ENCODE measurements at regions not wholly inside any gene's neighbourhood (a gene's known extent, or its start where the extent isn't known, plus 50 kb on each side); places are given as distances from the start of the nearest gene placed in this dataset.
"Not testable (repeated sequence)": the region's sequence is repeated elsewhere in the genome, so short reads cannot be mapped to it uniquely, and the experiment has no call there.

GRCh38 chr2:2731816-2732284, 400.8 kb upstream of the MYT1L start:
- ATAC-seq: no peak

- no peak for ATAC-seq
These were observed 400.2 kb upstream of the MYT1L start for GRCh38 chr2:2731101-2731815.

DNA sequence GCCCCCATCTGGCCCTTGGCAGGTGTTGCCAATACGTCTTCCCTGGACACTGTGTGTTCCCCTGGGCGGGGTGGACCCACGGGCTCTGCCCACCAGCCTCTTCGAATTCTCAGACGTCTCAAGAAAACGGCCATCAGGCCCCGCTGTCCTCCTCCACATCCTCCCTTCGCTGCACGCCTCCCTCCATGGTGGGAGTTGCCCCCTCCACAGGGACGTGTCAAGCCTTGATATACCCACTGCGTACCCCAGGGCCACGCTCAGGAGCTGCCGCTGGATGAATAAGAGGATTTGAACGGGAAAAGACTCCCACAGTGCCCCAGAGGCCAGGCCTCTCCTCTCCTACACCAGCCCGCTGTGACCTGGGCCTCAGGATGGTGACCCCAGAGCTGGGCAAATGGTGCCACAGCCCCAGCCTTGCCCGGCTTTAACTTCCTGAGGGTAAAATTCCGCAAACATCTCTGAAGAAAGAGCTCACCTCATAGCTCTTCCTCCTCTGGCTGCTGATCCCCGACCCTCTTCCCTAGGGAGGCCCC, 399.3 kb upstream of the MYT1L start:
- no peak for ATAC-seq

DNA sequence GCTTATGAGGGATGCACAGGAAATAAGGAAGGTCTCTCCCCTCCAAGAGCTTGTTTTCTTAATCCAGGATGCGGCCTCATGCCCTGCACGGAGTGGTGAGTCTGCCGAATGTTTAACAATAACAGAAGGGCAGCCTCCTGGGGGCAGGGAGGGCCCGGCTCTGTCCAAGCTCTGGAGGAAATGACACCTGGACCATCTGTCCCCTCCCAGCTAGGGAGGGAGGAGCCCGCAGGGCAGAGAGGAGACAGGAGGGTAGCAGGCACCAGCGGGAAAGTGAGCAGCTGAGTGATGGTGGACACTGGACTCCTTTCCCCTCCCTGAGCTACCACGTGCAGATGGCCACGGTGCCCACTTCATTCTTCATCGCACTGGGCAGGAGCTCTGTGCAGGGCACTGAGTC, 398.2 kb upstream of the MYT1L start:
- no peak for ATAC-seq

DNA sequence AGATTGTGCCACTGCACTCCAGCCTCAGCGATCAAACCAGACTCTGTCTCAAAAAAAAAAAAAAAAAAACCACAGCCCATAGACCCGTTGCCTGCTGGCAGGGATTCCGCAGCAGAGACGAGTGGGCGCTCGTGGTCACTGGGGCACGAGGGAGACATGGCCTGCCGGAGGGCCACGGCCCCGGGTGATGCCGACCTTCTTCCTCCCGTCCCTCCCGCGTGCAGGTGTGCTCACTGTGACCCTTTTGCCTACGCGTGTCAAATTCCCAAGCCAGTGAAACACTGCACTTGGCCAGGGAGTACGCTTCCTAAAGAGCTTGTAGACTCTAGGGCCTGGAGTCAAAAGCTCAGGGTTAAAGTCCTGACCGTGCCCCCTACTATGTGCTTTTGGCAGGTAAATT, 397.6 kb upstream of the MYT1L start:
- ATAC-seq: no peak

DNA sequence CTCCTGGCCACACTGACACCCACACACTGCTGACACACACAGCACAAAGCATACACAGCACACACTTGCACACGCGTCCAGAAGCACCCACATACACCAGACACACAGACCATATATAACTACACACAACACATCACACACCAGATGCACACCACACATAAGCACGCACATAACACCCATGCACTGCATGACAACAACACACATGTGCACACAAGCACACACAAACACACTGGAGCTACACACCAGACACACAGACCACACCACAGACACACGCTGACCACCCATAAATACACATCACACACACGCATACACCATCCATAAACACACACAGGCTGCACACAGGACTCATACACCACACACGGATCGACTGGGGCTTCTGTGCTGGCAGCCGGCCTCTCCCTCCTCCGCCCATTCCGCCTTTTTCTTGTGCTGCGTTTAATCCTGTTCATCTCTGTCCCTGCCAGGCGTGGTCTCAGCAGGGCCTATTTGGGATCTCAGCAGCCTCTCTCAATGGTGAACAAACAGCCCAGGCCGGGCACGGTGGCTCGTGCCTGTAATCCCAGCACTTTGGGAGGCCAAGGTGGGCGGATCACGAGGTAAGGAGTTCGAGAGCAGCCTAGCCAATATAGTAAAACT, 396.9 kb upstream of the MYT1L start:
- ATAC-seq: no peak

DNA sequence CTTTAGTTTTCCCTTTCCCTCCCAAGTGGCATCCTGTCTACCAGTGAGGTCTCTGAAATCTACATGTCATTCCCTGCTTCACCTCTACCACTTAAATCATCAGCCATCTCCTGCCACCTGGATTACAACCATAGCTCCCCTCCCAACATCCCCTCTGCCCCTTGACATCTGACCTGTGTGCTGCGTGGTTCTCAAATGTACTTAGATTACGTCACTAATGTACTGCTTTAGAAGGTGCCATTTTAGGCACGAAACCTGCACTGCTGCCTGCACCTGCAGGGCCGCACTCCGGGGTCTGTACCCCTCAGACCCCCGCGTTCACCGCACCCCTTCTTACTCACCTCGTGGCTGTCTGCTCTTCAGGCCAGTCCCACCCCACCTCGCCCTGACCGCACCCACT, 395.1 kb upstream of the MYT1L start:
- no peak for ATAC-seq

- no peak for ATAC-seq
These were observed 392.0 kb upstream of the MYT1L start for GRCh38 chr2:2723064-2723463.

- ATAC-seq: no peak
These were observed 390.3 kb upstream of the MYT1L start for GRCh38 chr2:2721296-2721835.

DNA sequence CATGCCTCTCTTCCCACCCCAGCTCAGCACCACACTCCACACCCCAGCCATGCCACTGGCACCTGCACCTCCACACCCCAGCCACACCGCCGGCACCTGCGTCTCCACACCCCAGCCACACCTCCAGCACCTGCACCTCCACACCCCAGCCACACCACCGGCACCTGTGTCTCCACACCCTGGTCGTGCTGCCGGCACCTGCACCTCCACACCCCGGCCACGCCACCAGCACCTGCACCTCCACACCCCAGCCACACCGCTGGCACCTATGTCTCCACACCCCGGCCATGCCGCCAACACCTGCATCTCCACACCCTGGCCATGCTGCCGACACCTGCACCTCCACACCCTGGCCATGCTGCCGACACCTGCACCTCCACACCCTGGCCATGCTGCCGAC, 389.7 kb upstream of the MYT1L start:
- not testable (repeated sequence) for ATAC-seq

- ATAC-seq: no peak
These were observed 389.3 kb upstream of the MYT1L start for GRCh38 chr2:2720351-2720750.

- no peak for ATAC-seq
These were observed 388.7 kb upstream of the MYT1L start for GRCh38 chr2:2719781-2720180.

- no peak for ATAC-seq
These were observed 387.9 kb upstream of the MYT1L start for GRCh38 chr2:2719015-2719414.

- no peak for ATAC-seq
These were observed 386.3 kb upstream of the MYT1L start for GRCh38 chr2:2717406-2717805.

GRCh38 chr2:2716771-2717170, 385.7 kb upstream of the MYT1L start:
- no peak for ATAC-seq

DNA sequence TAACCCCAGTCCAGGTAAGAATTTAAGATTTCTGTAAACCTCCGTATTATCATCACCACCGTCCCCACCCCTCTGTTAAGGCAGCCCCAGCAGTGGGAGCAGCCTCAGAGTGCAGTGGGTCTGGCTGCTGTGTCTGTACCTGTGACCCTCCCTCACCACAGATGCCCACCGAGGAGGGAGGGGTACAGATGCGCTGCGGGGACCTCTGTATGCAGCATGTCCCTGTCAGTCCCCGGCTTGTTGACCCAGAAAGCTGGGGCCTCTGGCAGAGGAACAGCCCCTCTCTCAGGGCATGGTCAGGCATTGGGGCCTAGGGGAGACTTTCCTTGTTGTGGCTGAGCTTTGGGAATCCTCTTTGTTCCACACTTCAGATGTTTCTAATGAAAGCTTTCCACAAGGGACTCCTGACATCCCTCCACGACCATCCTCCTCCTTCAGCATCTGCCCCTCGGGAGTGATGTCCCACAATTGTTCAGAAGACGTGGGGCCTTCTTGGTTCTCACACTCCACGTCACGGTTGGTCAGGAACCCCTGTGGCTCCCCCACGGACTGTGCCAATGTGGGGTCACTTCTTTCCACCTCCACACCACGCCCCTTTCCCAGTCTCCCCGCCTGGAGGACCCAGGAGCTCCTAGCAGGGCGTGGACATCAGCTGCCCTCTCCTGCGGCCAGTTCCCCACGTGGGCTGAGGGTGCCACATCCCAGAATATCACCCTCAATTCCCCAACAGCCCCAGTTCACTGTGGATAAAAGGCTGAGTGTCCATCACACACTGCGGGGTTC, 384.2 kb upstream of the MYT1L start:
- no peak for ATAC-seq

- no peak for ATAC-seq
These were observed 383.3 kb upstream of the MYT1L start for GRCh38 chr2:2714408-2714807.

- no peak for ATAC-seq
These were observed 378.3 kb upstream of the MYT1L start for GRCh38 chr2:2709431-2709770.

DNA sequence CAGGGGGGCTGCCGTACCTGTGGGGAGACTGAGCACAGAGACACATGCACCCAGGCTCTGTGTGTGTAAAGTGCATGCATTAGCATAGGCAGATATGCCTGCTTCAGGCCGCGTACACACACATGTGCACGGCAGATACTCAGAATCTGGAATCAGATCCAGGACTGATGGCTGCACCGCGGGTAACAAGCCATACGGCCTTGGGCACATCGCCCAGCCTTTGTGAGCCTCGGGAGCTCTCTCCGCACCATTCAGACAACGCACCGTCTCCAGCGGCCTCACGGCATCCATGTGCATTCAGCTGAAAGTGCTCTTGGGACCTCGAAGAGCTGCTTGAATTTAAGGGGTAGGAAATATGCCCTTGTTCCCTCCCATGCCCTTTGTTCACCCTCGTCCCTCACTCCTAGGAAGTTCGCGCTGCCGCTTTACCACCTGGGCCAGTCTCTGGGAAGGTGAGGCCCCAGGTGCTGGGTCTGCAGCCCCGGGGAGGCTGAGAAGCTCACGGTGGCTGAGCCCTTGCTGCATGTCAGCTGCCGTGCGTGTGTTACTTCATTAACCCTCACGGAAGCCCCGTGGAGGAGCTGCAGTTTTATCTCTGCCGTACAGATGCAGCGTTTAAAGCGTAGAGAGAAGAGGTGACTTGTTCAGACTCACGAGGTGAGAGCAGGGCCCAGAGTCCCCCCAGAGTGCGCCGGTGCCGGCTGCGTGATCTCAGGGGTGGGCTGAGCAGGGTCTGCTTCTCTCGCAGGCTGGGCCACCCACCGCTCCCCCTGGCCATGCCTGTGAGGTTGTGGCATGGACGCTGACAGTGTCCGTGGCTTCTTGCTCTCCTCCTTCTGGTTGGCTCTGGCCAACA, 377.7 kb upstream of the MYT1L start:
- no peak for ATAC-seq

GRCh38 chr2:2707206-2707991, 376.3 kb upstream of the MYT1L start:
- ATAC-seq: no peak

DNA sequence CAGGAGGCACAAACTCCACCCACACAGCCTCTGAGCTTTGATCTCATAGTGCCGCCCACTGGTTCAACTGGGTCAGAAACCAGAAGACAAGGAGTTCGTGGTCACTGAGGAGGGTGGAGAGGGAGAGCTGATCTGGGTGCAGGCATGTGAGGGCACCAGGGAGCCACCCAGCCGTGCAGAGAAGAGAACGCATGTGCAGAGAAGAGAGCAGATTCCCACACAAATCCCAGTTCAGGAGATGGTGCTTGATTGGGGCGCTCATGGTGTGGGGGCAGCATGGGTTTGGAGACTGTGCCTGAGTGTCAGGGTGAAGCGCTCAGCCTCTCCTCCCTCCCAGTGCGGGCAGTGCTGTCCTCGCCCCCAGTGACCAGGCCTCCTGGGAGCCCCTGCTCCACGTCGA, 375.2 kb upstream of the MYT1L start:
- ATAC-seq: no peak

DNA sequence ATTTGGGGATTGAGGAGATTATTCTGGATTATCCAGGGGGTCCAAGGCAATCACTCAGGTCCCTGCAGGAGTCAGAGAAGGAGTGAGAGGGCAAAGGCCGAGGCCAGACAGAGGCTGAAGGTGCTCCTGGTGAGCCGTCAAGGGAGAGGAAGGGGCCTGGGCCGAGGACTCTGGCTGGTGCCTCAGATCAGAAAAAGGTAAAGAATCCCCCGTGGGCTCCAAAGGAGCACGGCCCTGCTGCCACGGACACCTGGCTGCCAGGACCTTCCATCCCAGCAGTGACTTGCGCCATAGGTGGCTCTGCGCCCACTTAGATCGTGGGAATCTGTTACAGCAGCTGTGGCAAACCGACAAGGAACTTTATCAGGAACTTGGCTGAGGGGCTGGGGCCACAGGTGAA, 374.8 kb upstream of the MYT1L start:
- no peak for ATAC-seq
